ENCODE measurements at regions not wholly inside any gene's neighbourhood (a gene's known extent, or its start where the extent isn't known, plus 50 kb on each side); places are given as distances from the start of the nearest gene placed in this dataset.
"Not testable (repeated sequence)": the region's sequence is repeated elsewhere in the genome, so short reads cannot be mapped to it uniquely, and the experiment has no call there.

- DNase-seq, result no peak
Measured at GRCh38 chr2:176427549-176427948, 158.3 kb downstream of the MTX2 start.

GRCh38 chr2:176428944-176429469, 159.8 kb downstream of the MTX2 start:
- not testable (repeated sequence) for DNase-seq

- DNase-seq, result no peak
Measured at GRCh38 chr2:176432434-176432833, 163.2 kb downstream of the MTX2 start.

- DNase-seq, result peak; percentile 15
Measured at GRCh38 chr2:176435729-176436128, 166.5 kb downstream of the MTX2 start.

GRCh38 chr2:176443946-176444345, 174.7 kb downstream of the MTX2 start:
- DNase-seq, result no peak

- DNase-seq, result no peak
Measured at GRCh38 chr2:176445956-176446355, 176.7 kb downstream of the MTX2 start.

GRCh38 chr2:176446718-176447414, 177.6 kb downstream of the MTX2 start:
- no peak for DNase-seq

- DNase-seq, result no peak
Measured at GRCh38 chr2:176447616-176448015, 178.4 kb downstream of the MTX2 start.

- no peak for DNase-seq
Measured at GRCh38 chr2:176449852-176450251, 180.6 kb downstream of the MTX2 start.

GRCh38 chr2:176453784-176454183, 184.5 kb downstream of the MTX2 start:
- DNase-seq, result no peak

- DNase-seq, result peak; percentile 79
Measured at GRCh38 chr2:176454893-176455815, 185.9 kb downstream of the MTX2 start.

- no peak for DNase-seq
Measured at GRCh38 chr2:176455816-176456291, 186.6 kb downstream of the MTX2 start.

GRCh38 chr2:176457481-176457880, 188.2 kb downstream of the MTX2 start:
- no peak for DNase-seq

- DNase-seq, result no peak
Measured at GRCh38 chr2:176461098-176461808, 192.0 kb downstream of the MTX2 start.

- no peak for DNase-seq
Measured at GRCh38 chr2:176461809-176462670, 192.8 kb downstream of the MTX2 start.

- DNase-seq, result no peak
Measured at GRCh38 chr2:176463546-176463945, 194.3 kb downstream of the MTX2 start.

GRCh38 chr2:176464886-176465564, 195.8 kb downstream of the MTX2 start:
- DNase-seq, result peak; percentile 89

GRCh38 chr2:176466918-176467452, 197.7 kb downstream of the MTX2 start:
- DNase-seq, result no peak

GRCh38 chr2:176467595-176467994, 198.4 kb downstream of the MTX2 start:
- DNase-seq, result no peak

GRCh38 chr2:176468457-176469113, 199.3 kb downstream of the MTX2 start:
- DNase-seq, result no peak

GRCh38 chr2:176470713-176471112, 201.5 kb downstream of the MTX2 start:
- no peak for DNase-seq
